22Rv1 (cell line): ENCODE measurements at regions not wholly inside any gene's neighbourhood (a gene's known extent, or its start where the extent isn't known, plus 50 kb on each side); places are given as distances from the start of the nearest gene placed in this dataset.

Experiments used
- ZFX ChIP-seq: fragments of 450-650 bp; IDR thresholded peaks from 2 replicates; pipeline ENCODE4 v1.6.1; 2017; ENCODE audit warnings: antibody characterized with exemption, borderline replicate concordance
- TF ChIP-seq, protein P1 (sequence below): fragments of 450-650 bp; IDR thresholded peaks from 2 replicates; pipeline ENCODE4 v1.5.1; 2017; ENCODE audit warnings: mild to moderate bottlenecking

GRCh38 chr4:55729351-55730279, 90.0 kb upstream of the EXOC1L start:
- TF ChIP-seq, protein P1, sequence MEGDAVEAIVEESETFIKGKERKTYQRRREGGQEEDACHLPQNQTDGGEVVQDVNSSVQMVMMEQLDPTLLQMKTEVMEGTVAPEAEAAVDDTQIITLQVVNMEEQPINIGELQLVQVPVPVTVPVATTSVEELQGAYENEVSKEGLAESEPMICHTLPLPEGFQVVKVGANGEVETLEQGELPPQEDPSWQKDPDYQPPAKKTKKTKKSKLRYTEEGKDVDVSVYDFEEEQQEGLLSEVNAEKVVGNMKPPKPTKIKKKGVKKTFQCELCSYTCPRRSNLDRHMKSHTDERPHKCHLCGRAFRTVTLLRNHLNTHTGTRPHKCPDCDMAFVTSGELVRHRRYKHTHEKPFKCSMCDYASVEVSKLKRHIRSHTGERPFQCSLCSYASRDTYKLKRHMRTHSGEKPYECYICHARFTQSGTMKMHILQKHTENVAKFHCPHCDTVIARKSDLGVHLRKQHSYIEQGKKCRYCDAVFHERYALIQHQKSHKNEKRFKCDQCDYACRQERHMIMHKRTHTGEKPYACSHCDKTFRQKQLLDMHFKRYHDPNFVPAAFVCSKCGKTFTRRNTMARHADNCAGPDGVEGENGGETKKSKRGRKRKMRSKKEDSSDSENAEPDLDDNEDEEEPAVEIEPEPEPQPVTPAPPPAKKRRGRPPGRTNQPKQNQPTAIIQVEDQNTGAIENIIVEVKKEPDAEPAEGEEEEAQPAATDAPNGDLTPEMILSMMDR: no peak
- TF ChIP-seq ZFX: no peak
